Ovary (tissue), 3 donors: ENCODE measurements at regions not wholly inside any gene's neighbourhood (a gene's known extent, or its start where the extent isn't known, plus 50 kb on each side); places are given as distances from the start of the nearest gene placed in this dataset.

Experiments
- CTCF ChIP-seq, 3 donors: fragments of 450-650 bp in 2 of 3; fragments of 200-600 bp in 1 of 3; IDR thresholded peaks; one replicate each; pipeline versions ENCODE4 v1.5.1 to v1.8.0; 2016 to 2022; ENCODE audit warnings: antibody characterized with exemption in 3 of 3, mild to moderate bottlenecking in 1 of 3
- EP300 ChIP-seq: sonication (generic); formaldehyde crosslinking; IDR thresholded peaks from one replicate; pipeline ENCODE4 v1.6.1; 2017; ENCODE audit warnings: antibody characterized with exemption
- POLR2A ChIP-seq: fragments of 450-650 bp; IDR thresholded peaks from one replicate; pipeline ENCODE4 v1.6.1; 2017; ENCODE audit warnings: antibody characterized with exemption, mild to moderate bottlenecking, moderate library complexity
- donor health status: DM: no; HTN: no; CAD: no.

DNA sequence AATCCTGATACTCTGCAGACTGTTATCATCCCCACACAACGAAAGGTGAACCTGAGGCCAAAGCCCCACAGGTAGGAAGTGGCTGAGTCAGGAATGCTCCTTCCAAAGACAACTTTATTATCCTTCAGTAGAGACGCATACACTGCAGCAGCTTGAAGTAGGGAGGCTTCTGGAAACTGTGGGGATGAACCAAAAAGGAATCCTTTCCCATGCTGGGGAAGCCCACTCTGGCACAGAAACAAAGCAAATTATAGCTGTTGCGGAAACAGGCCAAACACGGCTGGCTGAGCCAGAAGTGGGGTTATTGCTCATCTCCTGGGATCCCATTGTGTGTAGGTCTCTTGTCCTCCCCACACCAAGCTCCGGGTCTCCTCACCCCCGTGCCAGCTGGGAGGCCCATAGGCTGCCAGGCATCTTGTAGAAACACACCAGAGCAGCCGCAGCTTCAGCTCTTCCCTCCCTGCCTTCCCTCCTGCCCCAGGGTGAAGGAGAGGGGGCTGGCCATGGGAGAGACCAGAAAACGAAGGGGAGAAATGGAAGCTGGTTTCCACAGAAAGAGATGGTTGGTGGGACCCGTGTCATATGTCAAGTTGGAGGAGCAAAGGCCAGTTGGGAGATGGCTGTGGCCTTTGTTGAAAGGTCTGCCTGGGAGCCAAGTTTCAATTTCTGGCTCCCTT is 176.9 kb upstream of the NABP1 start:
- TF ChIP-seq CTCF (IDR thresholded peaks at IDR 0.05) (no peak), POLR2A (no peak), EP300 (no peak)
